Tibial artery (tissue), 4 donors: ENCODE measurements at regions not wholly inside any gene's neighbourhood (a gene's known extent, or its start where the extent isn't known, plus 50 kb on each side); places are given as distances from the start of the nearest gene placed in this dataset.

ENCODE experiments used
- DNase-seq, 2 donors: peaks; one replicate each; pipeline ENCODE4 v3.0.0-alpha.2; 2019
- H3K27ac ChIP-seq, 2 donors: fragments of 200-600 bp; sonication (generic) in 1 of 2; 1 replicate in 1 of 2; 2 replicates in 1 of 2; pipeline ENCODE4 v1.5.1; 2018 to 2019; ENCODE audit warnings: mild to moderate bottlenecking in 1 of 2
- H3K27me3 ChIP-seq, 2 donors: fragments of 200-600 bp; sonication (generic) in 1 of 2; one replicate each; pipeline versions ENCODE4 v1.5.1 to v1.6.0; 2016 to 2019
- H3K36me3 ChIP-seq, 3 donors: fragments of 200-600 bp; sonication (generic) in 2 of 3; one replicate each; pipeline ENCODE4 v1.5.1; 2016 to 2019; ENCODE audit warnings: mild to moderate bottlenecking in 2 of 3
- H3K4me1 ChIP-seq, 4 donors: fragments of 200-600 bp; sonication (generic) in 2 of 4; 1 replicate in 3 of 4; 2 replicates in 1 of 4; pipeline ENCODE4 v1.5.1; 2016 to 2019
- H3K4me3 ChIP-seq, 2 donors: fragments of 200-600 bp; sonication (generic) in 1 of 2; 1 replicate in 1 of 2; 2 replicates in 1 of 2; pipeline ENCODE4 v1.5.1; 2018 to 2019; ENCODE audit warnings: mild to moderate bottlenecking in 2 of 2
- H3K9me3 ChIP-seq, 3 donors: fragments of 200-600 bp; sonication (generic) in 1 of 3; one replicate each; pipeline ENCODE4 v1.5.1; 2016 to 2019
- CTCF ChIP-seq, 2 experiments: fragments of 200-600 bp in 1 of 2; fragments of 450-650 bp in 1 of 2; IDR thresholded peaks; one replicate each; pipeline ENCODE4 v1.5.1; 2017 to 2019; ENCODE audit warnings: antibody characterized with exemption in 2 of 2, mild to moderate bottlenecking in 1 of 2, moderate library complexity in 1 of 2
- intact Hi-C: fragments of 100-400 bp; cut with DNase I; formaldehyde crosslinking; loops from one replicate; pipeline ENCODE4 v1.15.0; 2023; ENCODE audit warnings: low total_unique reads

GRCh38 chr3:103787164-103787871 is 1352.5 kb downstream of the ZPLD1 start:
- Histone ChIP-seq H3K9me3 (no peaks in the 10 kb centered on the region), H3K27me3 (no peaks in the 10 kb centered on the region), H3K4me1 (no peaks in the 10 kb centered on the region), H3K4me3 (no peak overlapping the region), H3K36me3 (no peaks in the 10 kb centered on the region), H3K27ac (no peak overlapping the region)
- no peak for DNase-seq
- intact Hi-C loops = no loop called here
- no peak for TF ChIP-seq CTCF (IDR thresholded peaks at IDR 0.05)

- no peaks in the 10 kb centered on the region for H3K27me3 ChIP-seq
- H3K9me3 ChIP-seq = no peaks in the 10 kb centered on the region
- TF ChIP-seq CTCF (IDR thresholded peaks at IDR 0.05) = no peak
- no peaks in the 10 kb centered on the region for H3K36me3 ChIP-seq
- intact Hi-C loops = no loop called here
- H3K27ac ChIP-seq = no peak overlapping the region
- no peak overlapping the region for H3K4me3 ChIP-seq
- DNase-seq = no peak
- H3K4me1 ChIP-seq = no peaks in the 10 kb centered on the region
Observed at GRCh38 chr3:103787879-103788278, 1353.1 kb downstream of the ZPLD1 start.

GRCh38 chr3:103791786-103792515 is 1357.1 kb downstream of the ZPLD1 start:
- no peak overlapping the region for H3K4me3 ChIP-seq
- H3K27ac ChIP-seq = no peak overlapping the region
- no peaks in the 10 kb centered on the region for H3K4me1 ChIP-seq
- no peaks in the 10 kb centered on the region for H3K36me3 ChIP-seq
- H3K9me3 ChIP-seq = no peaks in the 10 kb centered on the region
- DNase-seq = no peak
- no peaks in the 10 kb centered on the region for H3K27me3 ChIP-seq
- TF ChIP-seq CTCF (IDR thresholded peaks at IDR 0.05) = no peak
- intact Hi-C loops = no loop called here

GRCh38 chr3:103794656-103795055 is 1359.8 kb downstream of the ZPLD1 start:
- no peak for DNase-seq
- no peak for TF ChIP-seq CTCF (IDR thresholded peaks at IDR 0.05)
- intact Hi-C loops = no loop called here
- H3K36me3 ChIP-seq = no peaks in the 10 kb centered on the region
- H3K27ac ChIP-seq = no peak overlapping the region
- H3K4me1 ChIP-seq = no peaks in the 10 kb centered on the region
- no peaks in the 10 kb centered on the region for H3K27me3 ChIP-seq
- H3K4me3 ChIP-seq = no peak overlapping the region
- no peaks in the 10 kb centered on the region for H3K9me3 ChIP-seq

GRCh38 chr3:103796068-103796467 is 1361.3 kb downstream of the ZPLD1 start:
- intact Hi-C loops = no loop called here
- no peaks in the 10 kb centered on the region for H3K36me3 ChIP-seq
- H3K27ac ChIP-seq = no peak overlapping the region
- no peaks in the 10 kb centered on the region for H3K4me1 ChIP-seq
- H3K9me3 ChIP-seq = no peaks in the 10 kb centered on the region
- DNase-seq = no peak
- H3K27me3 ChIP-seq = no peaks in the 10 kb centered on the region
- TF ChIP-seq CTCF (IDR thresholded peaks at IDR 0.05) = no peak
- no peak overlapping the region for H3K4me3 ChIP-seq
